ENCODE measurements at regions not wholly inside any gene's neighbourhood (a gene's known extent, or its start where the extent isn't known, plus 50 kb on each side); places are given as distances from the start of the nearest gene placed in this dataset.

DNA sequence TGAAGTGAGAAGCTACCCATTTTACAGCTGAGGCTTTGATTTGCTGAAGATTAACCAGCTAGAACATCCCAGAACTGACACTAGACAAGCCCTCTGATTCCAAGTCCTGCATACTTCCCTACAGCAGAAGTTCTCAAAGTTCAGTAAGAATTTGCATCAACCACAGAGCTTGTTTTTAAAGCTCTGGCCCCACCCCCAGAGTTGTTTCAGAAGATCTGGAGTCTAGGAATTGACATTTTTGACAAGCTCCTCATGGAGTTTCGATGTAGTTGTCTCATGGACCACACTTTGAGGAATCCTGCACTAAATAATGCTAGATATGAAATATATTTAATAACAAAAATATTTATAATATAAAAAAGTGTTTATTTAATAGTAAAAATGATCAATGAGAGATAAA lies 120.3 kb upstream of the ADAMTS18 start:
- DNase-seq = no peak

DNA sequence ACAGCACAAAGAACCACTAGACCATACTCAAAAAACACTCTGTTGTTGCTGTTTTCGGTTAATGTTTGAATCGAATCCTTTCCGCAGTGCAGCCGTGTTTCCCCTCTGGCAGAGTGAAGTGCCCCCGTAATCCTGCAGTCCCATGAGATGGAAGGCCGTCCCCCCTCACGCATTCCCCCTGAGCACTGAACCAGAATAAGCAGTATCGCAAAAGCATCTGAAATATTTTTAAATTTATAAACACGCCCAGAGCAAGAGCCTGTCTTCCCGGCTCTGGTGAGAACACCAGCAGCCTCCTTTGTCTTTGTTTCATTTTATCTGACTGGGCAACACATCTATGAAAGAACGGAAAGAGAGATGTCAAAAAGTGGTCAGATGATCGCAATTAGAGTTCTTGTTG lies 121.0 kb upstream of the ADAMTS18 start:
- DNase-seq = no peak

GRCh38 chr16:77556201-77556873 lies 121.5 kb upstream of the ADAMTS18 start:
- DNase-seq = no peak

GRCh38 chr16:77557385-77557784 lies 122.6 kb upstream of the ADAMTS18 start:
- no peak for DNase-seq

DNA sequence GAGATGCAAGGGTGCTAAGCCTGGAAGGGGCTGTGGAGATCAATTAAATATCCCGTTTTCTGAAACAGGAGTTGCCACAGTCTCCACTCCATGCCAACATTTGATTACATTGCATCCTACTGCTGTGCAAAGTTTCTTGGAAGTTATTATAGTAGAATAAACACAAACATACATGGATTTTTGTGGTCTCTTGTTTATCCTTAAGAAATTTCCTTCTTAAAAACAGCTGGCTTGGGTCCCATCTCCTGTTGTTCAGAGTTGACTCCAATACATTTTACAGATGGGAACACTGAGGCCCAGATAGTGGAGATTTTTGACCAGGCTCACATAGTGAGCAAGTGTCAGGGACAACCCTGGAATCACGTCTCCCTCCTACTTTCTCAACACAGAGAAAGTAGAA lies 124.0 kb upstream of the ADAMTS18 start:
- no peak for DNase-seq

- DNase-seq = no peak
These were observed 127.7 kb upstream of the ADAMTS18 start for GRCh38 chr16:77562497-77562896.

GRCh38 chr16:77564791-77565390 lies 130.1 kb upstream of the ADAMTS18 start:
- DNase-seq = no peak

DNA sequence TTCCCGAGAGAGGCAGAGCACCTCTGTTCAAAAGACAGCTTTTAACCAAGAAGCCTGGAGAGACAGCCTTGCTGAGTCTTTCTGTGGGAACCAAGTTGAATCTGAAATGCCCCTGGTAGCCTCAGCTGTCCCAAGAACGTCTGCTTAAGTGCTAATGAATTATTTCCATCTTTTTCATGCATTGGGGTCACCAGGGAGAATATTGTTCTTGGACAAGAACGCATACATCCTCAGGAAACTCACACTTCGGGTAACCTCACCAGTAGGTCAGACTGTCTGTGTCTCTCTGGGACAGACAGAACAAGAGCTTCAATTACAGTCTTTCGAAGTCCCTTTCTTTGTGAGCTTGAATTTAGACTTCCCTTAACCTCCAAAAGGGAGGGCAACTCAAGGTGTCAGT lies 134.6 kb upstream of the ADAMTS18 start:
- no peak for DNase-seq

DNA sequence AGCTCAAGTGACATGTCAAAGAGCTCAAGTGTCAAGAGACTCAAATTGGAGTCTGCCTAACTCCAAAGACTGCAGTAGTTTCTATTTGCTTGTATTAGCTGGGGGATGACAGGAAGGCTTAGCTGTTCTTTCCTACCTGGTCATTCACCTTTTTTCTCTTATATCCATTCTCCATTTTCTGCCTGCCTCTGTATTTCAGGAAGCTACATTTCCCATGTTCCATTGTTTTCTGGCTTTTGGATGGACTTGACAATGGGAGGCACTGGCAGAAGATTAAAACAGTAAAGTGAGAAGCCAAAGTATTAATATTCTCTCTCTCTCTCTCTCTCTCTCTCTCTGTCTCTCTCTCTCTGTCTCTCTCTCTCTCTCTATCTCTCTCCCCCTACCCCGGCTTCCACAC lies 135.7 kb upstream of the ADAMTS18 start:
- DNase-seq = no peak

- no peak for DNase-seq
These were observed 136.5 kb upstream of the ADAMTS18 start for GRCh38 chr16:77571115-77571862.

DNA sequence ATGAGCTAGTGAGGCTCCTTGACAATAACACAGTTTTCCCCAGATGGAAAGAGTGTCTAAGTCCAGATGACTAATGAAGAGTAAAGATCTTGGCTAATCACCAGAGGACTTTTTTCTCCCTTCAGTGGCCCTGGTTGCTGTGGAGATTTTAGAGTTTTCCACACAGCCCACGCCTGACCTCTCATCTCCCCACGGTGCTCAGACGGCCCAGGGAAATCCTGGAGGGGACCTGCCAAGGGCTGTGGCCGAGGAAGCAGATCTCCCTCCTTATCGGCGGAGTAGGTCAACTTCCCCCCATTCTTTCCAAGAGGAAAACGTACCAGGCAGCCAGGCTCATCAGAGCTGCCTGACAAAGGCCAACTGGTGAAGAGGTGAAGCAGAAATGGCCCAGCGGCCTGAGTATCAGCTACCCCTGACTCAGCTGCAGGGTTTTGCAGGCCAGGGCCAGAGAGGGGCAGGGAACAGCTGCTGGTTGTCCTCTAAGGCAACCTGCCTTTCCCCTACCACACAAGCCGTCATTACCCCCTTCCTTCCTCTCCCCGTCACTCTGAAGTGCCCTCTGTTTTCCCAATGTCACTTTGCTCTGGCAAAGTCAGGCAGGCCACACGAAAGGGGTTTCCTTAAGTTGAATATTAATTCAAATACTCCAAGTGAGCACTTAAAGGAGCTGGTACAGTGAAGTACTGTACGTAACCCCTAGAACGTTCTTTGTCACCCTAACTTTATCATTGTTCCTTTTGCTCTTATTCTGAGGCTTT lies 140.2 kb upstream of the ADAMTS18 start:
- no peak for DNase-seq

- DNase-seq = no peak
These were observed 142.9 kb upstream of the NUDT7 start for GRCh38 chr16:77579351-77579891.

DNA sequence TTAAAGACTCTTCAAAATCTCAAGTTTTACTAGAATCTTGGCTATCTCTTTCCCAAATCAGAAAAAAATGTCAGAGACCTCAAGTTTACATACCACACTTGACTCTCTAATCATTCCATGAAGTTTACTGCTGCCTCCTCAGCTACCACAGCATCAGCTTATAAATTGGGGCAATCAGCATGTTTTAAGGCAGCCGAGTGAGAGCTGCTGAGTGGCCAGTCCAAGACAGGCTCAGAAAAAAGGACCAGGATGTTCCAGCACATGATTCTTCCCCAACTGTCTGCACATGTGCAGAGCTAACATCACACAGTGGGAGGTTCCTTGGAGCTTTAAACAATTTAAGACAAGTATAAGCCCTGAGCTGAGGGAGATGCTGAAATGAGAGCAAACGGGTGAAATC lies 140.6 kb upstream of the NUDT7 start:
- DNase-seq = no peak

DNA sequence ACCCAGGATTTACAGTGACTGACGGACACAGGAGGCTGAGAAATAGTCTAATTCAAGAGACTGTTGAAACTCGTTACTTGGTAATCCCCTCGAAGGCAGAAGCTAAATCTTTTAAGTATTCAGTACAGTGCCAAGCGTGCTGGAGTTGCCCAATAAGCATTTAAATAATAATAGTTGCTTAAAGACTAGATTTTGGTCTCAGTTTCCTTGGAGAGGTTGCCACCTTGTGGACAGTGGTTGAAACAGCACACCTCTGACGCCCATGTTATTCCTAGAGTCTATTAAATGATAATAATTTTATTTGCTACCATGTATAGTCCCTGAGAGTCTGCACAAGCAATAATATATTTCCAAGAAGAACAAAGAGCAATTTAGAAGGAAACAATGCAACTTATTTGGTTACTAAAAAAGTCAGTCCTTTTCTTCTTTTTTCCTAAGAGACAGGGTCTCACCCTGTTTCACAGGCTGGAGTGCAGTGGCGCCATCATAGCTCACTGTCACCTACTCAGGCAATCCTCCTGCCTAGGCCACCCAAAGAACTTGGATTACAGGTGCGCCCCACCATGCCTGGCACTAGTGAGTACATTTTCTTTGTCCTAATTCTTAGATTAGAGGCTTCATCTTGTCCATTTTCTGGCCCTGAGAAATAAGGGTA lies 138.0 kb upstream of the NUDT7 start:
- DNase-seq = peak; percentile 36

DNA sequence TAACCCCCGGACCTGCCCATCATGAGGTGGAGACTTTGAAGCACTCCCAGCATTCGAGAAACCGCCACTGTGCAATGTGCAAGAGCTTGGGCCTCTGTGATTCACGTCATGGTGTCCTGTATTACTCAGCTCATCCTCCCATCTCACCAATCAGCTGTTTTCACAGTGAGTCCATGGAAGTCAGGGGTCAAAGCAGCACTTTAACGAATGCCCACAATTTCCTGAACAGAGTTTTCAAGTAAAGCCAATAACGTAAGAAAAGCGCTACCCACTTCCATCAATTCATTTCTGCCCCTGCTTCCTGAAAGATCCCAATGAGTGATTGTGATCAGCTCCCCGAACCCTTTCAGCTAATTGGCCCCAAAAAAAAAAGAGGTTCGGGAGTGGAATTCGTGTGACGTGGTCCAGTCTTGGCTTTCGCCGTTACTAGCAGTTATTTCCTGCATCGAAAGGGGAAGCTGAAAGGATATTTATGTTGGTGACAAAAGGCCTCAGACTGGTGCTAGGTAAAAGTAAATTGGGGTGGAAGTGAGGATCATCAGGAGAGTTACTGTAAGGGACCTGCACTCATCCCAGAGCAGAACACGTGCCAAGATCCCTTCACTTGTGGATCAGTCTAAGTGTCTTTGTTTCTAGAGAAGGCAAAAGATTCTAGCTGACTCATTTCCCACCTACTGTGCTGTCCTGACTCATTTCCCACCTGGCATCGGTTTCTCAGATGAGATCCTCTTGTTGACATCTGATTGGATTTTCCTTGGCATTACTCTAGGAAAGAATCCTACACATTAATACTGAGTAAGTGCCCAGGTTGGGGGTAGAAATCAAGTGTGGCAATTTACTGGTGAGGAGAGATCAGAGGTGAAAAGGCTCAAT lies 136.7 kb upstream of the NUDT7 start:
- DNase-seq = no peak

- no peak for DNase-seq
These were observed 133.9 kb upstream of the NUDT7 start for GRCh38 chr16:77588389-77588788.

DNA sequence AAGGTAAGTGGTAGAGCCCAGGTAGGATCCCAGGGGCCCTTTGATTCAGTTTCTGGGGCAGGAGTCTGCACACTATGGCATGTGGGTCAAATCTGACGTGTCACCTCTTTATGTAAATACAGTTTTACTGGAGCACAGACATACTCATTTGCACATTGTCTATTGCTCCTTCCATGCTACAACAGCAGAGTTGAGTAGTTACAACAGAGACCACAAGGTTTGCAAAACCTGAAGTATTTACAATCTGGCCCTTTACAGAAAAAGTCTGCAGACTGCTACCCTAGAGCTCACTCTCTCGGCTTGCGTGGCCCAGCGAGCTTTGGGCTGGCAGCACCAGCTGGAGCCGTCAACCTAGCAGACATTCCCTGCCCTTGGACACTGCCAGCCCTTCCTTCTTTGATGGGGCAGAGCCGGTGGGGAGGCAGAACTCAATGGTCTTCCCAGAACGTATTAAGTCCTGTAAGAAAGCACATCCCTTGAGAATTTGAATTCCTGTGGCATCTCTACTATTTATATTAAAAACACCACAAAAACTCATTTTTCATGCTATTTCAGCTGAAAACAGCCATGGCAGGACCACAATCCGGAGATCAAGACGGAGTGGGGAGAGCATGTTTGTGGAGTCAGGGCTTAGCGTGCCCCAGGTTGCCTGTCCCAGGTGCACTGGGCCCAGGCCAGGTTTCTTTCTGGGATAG lies 133.1 kb upstream of the NUDT7 start:
- DNase-seq = no peak

- DNase-seq = no peak
These were observed 131.6 kb upstream of the NUDT7 start for GRCh38 chr16:77590707-77591106.

GRCh38 chr16:77591347-77591746 lies 131.0 kb upstream of the NUDT7 start:
- DNase-seq = no peak

DNA sequence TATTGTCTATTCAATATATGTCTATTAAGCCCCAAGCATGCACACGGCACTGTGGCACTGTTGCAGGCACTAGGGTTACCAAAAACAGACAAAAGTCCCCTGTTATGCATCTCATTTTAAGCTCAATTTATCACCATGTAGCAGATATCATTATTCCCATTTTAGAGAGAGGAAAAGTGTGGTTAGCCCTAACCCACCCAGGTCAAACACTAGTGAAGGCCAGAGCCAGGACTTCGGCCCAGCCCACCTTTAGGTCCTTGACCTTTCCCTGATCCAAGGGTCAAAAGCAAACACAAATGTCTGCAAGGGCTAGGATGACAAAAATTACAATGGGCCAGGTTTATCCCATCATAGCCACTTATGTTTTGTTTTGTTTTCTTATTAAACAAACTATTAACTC lies 130.3 kb upstream of the NUDT7 start:
- DNase-seq = no peak

DNA sequence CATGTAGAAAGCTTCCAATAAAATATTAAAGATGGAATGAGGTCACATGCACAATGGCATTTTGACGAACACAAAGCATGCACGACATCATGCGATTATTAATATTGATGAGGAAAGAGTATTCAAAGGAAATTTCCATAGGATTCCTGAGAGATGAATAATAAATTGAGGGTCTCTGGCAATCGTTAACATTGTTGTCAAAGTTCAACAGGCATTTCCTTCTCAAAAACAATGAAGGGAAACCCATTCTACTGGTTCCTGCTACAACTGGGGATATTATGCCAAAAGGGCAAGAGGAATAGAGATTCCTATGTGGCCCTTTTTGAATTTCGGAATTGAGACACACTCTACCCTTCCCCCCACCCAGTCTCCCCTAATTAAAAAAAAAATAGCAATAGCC lies 128.3 kb upstream of the NUDT7 start:
- no peak for DNase-seq
